ENCODE measurements at regions not wholly inside any gene's neighbourhood (a gene's known extent, or its start where the extent isn't known, plus 50 kb on each side); places are given as distances from the start of the nearest gene placed in this dataset.

- POLR2A ChIA-PET: no interaction called here
- no peak for DNase-seq (ENCODE audit: low read depth in 1 of 2, low spot score in 1 of 2)
- H3K27ac ChIP-seq: no peak overlapping the region
- no peak overlapping the region for H3K4me2 ChIP-seq
- no peaks in the 10 kb centered on the region for H3K4me1 ChIP-seq
- CTCF ChIA-PET: no interaction called here
- no peak overlapping the region for H3K4me3 ChIP-seq
- WGBS (ENCODE audit: missing lambda C conversion rate): 0% methylated on average over 1 of the region's 1 CpG
- no peak for ATAC-seq
- TF ChIP-seq POLR2A (IDR thresholded peaks at IDR 0.05; ENCODE audit: low read length): no peak
- TF ChIP-seq HOXA7 (CRISPR knock-in tag; IDR thresholded peaks at IDR 0.05): no peak
- no peak for TF ChIP-seq BCL3 (IDR thresholded peaks at IDR 0.05)
- no peak for TF ChIP-seq RFX5 (IDR thresholded peaks at IDR 0.05)
- no peak for TF ChIP-seq CBX2 (IDR thresholded peaks at IDR 0.05; ENCODE audit: borderline replicate concordance, low read depth)
- no peak for TF ChIP-seq JUN (IDR thresholded peaks at IDR 0.05)
- no peak for TF ChIP-seq EP300 (IDR thresholded peaks at IDR 0.05)
- no peak for TF ChIP-seq SMC3 (IDR thresholded peaks at IDR 0.05)
- no peak for TF ChIP-seq FOSL2 (IDR thresholded peaks at IDR 0.05)
- TF ChIP-seq FOSL2 (CRISPR knock-in tag; IDR thresholded peaks at IDR 0.05): no peak
- TF ChIP-seq HOXB13 (CRISPR knock-in tag; IDR thresholded peaks at IDR 0.05; ENCODE audit: low read depth): no peak
- TF ChIP-seq PHF8 (IDR thresholded peaks at IDR 0.05; ENCODE audit: borderline replicate concordance, low read depth): no peak
- TF ChIP-seq, protein P1, sequence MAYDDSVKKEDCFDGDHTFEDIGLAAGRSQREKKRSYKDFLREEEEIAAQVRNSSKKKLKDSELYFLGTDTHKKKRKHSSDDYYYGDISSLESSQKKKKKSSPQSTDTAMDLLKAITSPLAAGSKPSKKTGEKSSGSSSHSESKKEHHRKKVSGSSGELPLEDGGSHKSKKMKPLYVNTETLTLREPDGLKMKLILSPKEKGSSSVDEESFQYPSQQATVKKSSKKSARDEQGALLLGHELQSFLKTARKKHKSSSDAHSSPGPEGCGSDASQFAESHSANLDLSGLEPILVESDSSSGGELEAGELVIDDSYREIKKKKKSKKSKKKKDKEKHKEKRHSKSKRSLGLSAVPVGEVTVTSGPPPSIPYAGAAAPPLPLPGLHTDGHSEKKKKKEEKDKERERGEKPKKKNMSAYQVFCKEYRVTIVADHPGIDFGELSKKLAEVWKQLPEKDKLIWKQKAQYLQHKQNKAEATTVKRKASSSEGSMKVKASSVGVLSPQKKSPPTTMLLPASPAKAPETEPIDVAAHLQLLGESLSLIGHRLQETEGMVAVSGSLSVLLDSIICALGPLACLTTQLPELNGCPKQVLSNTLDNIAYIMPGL (CRISPR knock-in tag; IDR thresholded peaks at IDR 0.05; ENCODE audit: borderline replicate concordance): no peak
- no peak for TF ChIP-seq NR3C1 (IDR thresholded peaks at IDR 0.05)
- no peak for TF ChIP-seq RNF2 (IDR thresholded peaks at IDR 0.05; ENCODE audit: borderline replicate concordance, low read depth)
- TF ChIP-seq, protein P2, sequence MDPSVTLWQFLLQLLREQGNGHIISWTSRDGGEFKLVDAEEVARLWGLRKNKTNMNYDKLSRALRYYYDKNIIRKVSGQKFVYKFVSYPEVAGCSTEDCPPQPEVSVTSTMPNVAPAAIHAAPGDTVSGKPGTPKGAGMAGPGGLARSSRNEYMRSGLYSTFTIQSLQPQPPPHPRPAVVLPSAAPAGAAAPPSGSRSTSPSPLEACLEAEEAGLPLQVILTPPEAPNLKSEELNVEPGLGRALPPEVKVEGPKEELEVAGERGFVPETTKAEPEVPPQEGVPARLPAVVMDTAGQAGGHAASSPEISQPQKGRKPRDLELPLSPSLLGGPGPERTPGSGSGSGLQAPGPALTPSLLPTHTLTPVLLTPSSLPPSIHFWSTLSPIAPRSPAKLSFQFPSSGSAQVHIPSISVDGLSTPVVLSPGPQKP (IDR thresholded peaks at IDR 0.05; ENCODE audit: low read depth, low read length): no peak
- no peak for FAIRE-seq
- H3K9me3 ChIP-seq: no peaks in the 10 kb centered on the region
Measured at GRCh38 chr3:22490747-22491146, 712.4 kb upstream of the UBE2E2 start.

- WGBS (ENCODE audit: missing lambda C conversion rate): 3% methylated on average over 1 of the region's 1 CpG
- H3K4me2 ChIP-seq: no peak overlapping the region
- TF ChIP-seq HDAC2 (IDR thresholded peaks at IDR 0.05) (no peak), EP300 (IDR thresholded peaks at IDR 0.05) (no peak), HEYL (CRISPR knock-in tag; IDR thresholded peaks at IDR 0.05) (no peak), NPAS2 (CRISPR knock-in tag; IDR thresholded peaks at IDR 0.05; ENCODE audit: borderline replicate concordance) (no peak), JUNB (IDR thresholded peaks at IDR 0.05) (no peak), FOXS1 (CRISPR knock-in tag; IDR thresholded peaks at IDR 0.05) (no peak), EHF (CRISPR knock-in tag; IDR thresholded peaks at IDR 0.05) (no peak), KDM5A (IDR thresholded peaks at IDR 0.05) (no peak), CHD2 (IDR thresholded peaks at IDR 0.05; ENCODE audit: low read length, partially characterized antibody) (no peak), PHF8 (IDR thresholded peaks at IDR 0.05; ENCODE audit: borderline replicate concordance, low read depth) (no peak), HOXB5 (CRISPR knock-in tag; IDR thresholded peaks at IDR 0.05) (no peak), CBX8 (IDR thresholded peaks at IDR 0.05) (no peak), ZC3H11A (IDR thresholded peaks at IDR 0.05) (no peak), HOXA7 (CRISPR knock-in tag; IDR thresholded peaks at IDR 0.05) (no peak), USF2 (IDR thresholded peaks at IDR 0.05) (no peak), RAD21 (conservative IDR thresholded peaks at IDR 0.05 in 1 of 2, IDR thresholded peaks at IDR 0.05 in 1 of 2) (no peak), ZSCAN20 (CRISPR knock-in tag; IDR thresholded peaks at IDR 0.05) (no peak)
- TF ChIP-seq, protein P3, sequence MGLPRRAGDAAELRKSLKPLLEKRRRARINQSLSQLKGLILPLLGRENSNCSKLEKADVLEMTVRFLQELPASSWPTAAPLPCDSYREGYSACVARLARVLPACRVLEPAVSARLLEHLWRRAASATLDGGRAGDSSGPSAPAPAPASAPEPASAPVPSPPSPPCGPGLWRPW (IDR thresholded peaks at IDR 0.05): no peak
- TF ChIP-seq, protein P4, sequence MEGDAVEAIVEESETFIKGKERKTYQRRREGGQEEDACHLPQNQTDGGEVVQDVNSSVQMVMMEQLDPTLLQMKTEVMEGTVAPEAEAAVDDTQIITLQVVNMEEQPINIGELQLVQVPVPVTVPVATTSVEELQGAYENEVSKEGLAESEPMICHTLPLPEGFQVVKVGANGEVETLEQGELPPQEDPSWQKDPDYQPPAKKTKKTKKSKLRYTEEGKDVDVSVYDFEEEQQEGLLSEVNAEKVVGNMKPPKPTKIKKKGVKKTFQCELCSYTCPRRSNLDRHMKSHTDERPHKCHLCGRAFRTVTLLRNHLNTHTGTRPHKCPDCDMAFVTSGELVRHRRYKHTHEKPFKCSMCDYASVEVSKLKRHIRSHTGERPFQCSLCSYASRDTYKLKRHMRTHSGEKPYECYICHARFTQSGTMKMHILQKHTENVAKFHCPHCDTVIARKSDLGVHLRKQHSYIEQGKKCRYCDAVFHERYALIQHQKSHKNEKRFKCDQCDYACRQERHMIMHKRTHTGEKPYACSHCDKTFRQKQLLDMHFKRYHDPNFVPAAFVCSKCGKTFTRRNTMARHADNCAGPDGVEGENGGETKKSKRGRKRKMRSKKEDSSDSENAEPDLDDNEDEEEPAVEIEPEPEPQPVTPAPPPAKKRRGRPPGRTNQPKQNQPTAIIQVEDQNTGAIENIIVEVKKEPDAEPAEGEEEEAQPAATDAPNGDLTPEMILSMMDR (IDR thresholded peaks at IDR 0.05): no peak
- no peaks in the 10 kb centered on the region for H3K4me1 ChIP-seq
- H3K9me3 ChIP-seq: no peaks in the 10 kb centered on the region
- CTCF ChIA-PET: no interaction called here
- H3K4me3 ChIP-seq: no peak overlapping the region
- no peak for ATAC-seq
- POLR2A ChIA-PET: no interaction called here
- no peak for FAIRE-seq
- H3K27ac ChIP-seq: no peak overlapping the region
- DNase-seq (ENCODE audit: low read depth in 1 of 2, low spot score in 1 of 2): no peak
Measured at GRCh38 chr3:22491344-22491743, 711.8 kb upstream of the UBE2E2 start.
